ENCODE measurements at regions not wholly inside any gene's neighbourhood (a gene's known extent, or its start where the extent isn't known, plus 50 kb on each side); places are given as distances from the start of the nearest gene placed in this dataset.

DNA sequence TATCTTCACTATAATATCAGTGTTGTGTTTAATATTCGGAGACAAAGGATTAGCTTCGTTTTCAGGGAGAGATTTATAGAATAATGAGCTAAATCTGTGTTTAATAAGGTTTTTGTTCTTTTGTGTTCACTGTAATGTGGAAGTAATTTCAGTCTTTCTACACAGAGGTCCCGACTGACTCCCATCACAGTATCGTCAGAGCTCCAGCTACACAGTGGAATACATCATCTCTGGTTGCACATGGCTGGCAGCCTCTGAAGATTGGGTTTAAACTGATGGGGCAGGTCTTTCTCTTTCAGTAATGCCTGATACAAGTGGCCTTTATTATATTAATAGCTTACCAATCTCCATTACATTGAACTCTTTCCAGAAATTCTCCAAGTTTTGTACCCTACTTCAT is 736.7 kb upstream of the RIOK2 start:
- H3K4me3 ChIP-seq: no peak overlapping the region
- H3K27ac ChIP-seq: no peak overlapping the region
- no peak for DNase-seq (ENCODE audit: low read depth, low spot score)
- H3K9me3 ChIP-seq (ENCODE audit: low read depth, low read length): no peaks in the 10 kb centered on the region
- TF ChIP-seq FOXP2 (optimal IDR thresholded peaks at IDR 0.05; ENCODE audit: control extremely low read depth, extremely low read length, insufficient read depth): no peak
- TF ChIP-seq EZH2 (IDR thresholded peaks at IDR 0.05): no peak
- no peak for TF ChIP-seq POLR2AphosphoS5 (IDR thresholded peaks at IDR 0.05; ENCODE audit: borderline replicate concordance, low read depth, low read length)
- H3K36me3 ChIP-seq (ENCODE audit: insufficient read depth, low read length): no peaks in the 10 kb centered on the region
- H3K9ac ChIP-seq (ENCODE audit: insufficient read length): no peak overlapping the region

DNA sequence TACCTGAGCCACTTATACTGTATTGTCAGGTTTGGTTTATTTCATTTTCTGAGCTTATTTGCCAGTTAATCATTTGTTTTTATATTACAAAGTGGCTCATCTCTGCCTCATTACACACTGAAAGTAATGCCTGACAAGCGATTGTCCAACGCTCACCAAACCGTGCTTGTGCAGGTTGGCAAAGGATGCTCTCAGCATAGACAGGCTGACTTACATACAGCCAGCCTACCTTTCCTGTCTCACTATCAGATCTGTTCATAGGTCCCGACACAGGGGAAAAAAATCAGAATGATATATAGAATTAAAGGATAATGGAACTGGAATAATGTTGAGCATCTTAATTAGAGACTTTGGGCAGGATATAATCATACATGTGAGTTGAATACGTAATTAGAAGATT is 739.7 kb upstream of the RIOK2 start:
- DNase-seq (ENCODE audit: low read depth, low spot score): no peak
- H3K27ac ChIP-seq: no peak overlapping the region
- H3K9ac ChIP-seq (ENCODE audit: insufficient read length): no peak overlapping the region
- H3K36me3 ChIP-seq (ENCODE audit: insufficient read depth, low read length): no peaks in the 10 kb centered on the region
- TF ChIP-seq EZH2 (IDR thresholded peaks at IDR 0.05): no peak
- TF ChIP-seq POLR2AphosphoS5 (IDR thresholded peaks at IDR 0.05; ENCODE audit: borderline replicate concordance, low read depth, low read length): no peak
- no peak overlapping the region for H3K4me3 ChIP-seq
- H3K9me3 ChIP-seq (ENCODE audit: low read depth, low read length): no peaks in the 10 kb centered on the region

DNA sequence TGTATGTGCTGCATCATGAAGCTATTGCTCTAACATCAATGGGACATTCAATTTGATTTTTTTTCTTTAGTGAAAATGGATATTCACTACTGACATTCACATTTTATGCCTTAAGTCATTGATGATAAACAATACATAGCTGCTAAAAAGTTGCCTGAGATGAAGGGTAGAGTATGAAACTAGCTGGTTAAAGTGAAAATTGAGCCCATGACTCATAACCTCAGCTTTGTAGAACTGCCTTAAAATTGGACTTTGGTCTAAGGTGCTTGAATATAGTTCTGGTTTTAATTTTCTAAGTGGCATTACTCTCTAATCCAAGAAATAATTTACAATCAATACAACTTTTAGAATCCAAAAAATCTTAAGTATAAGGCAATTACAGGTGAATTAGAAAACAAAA is 740.4 kb upstream of the RIOK2 start:
- DNase-seq (ENCODE audit: low read depth, low spot score): no peak
- H3K27ac ChIP-seq: no peak overlapping the region
- H3K9ac ChIP-seq (ENCODE audit: insufficient read length): no peak overlapping the region
- no peak overlapping the region for H3K4me3 ChIP-seq
- H3K9me3 ChIP-seq (ENCODE audit: low read depth, low read length): no peaks in the 10 kb centered on the region
- TF ChIP-seq EZH2 (IDR thresholded peaks at IDR 0.05) (no peak), POLR2AphosphoS5 (IDR thresholded peaks at IDR 0.05; ENCODE audit: borderline replicate concordance, low read depth, low read length) (no peak), FOXP2 (optimal IDR thresholded peaks at IDR 0.05; ENCODE audit: control extremely low read depth, extremely low read length, insufficient read depth) (no peak)
- H3K36me3 ChIP-seq (ENCODE audit: insufficient read depth, low read length): no peaks in the 10 kb centered on the region

DNA sequence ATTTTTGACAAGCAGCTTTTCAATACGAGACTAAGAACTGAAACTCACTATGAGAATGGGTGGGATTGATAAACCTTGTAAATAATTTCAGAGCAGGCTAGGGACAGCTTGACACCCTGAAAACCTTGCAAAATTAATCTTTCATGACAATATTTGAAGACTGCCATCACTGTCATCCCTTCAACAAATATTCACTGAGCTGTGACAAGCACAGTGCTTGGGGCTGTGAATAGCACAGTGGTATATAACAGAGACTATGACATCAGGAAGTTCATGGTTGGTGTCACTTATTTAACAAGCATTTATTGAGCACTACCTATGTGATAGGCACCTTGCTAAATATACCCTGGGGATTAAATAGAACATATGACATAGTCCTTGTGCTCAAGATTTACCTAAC is 741.0 kb upstream of the RIOK2 start:
- H3K4me3 ChIP-seq: no peak overlapping the region
- no peak for TF ChIP-seq FOXP2 (optimal IDR thresholded peaks at IDR 0.05; ENCODE audit: control extremely low read depth, extremely low read length, insufficient read depth)
- no peak for TF ChIP-seq EZH2 (IDR thresholded peaks at IDR 0.05)
- TF ChIP-seq POLR2AphosphoS5 (IDR thresholded peaks at IDR 0.05; ENCODE audit: borderline replicate concordance, low read depth, low read length): no peak
- no peaks in the 10 kb centered on the region for H3K9me3 ChIP-seq (ENCODE audit: low read depth, low read length)
- DNase-seq (ENCODE audit: low read depth, low spot score): no peak
- no peaks in the 10 kb centered on the region for H3K36me3 ChIP-seq (ENCODE audit: insufficient read depth, low read length)
- H3K27ac ChIP-seq: no peak overlapping the region
- no peak overlapping the region for H3K9ac ChIP-seq (ENCODE audit: insufficient read length)

DNA sequence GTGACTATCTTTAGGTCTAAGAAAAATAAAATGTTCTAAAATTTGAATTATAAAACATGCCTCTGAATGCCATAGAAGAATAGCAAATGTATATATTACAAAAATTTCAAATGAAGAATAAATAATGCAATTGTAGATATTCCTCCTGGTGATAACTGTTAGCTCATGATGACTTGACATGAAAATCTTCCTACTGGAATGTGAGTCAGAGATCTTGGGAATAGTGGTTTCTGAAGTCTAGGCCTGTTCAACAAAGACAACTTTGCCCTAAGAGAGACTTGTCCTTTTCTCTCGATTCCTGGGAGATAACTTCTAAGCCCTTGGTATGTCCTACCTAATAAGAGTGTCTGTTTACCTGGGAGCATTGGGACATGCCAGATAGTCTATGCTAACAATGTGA is 746.3 kb upstream of the RIOK2 start:
- DNase-seq (ENCODE audit: low read depth, low spot score): no peak
- Histone ChIP-seq H3K27ac (no peak overlapping the region), H3K9me3 (ENCODE audit: low read depth, low read length) (no peaks in the 10 kb centered on the region), H3K4me3 (no peak overlapping the region), H3K36me3 (ENCODE audit: insufficient read depth, low read length) (no peaks in the 10 kb centered on the region), H3K9ac (ENCODE audit: insufficient read length) (no peak overlapping the region)
- no peak for TF ChIP-seq EZH2 (IDR thresholded peaks at IDR 0.05)
- no peak for TF ChIP-seq FOXP2 (optimal IDR thresholded peaks at IDR 0.05; ENCODE audit: control extremely low read depth, extremely low read length, insufficient read depth)
- no peak for TF ChIP-seq POLR2AphosphoS5 (IDR thresholded peaks at IDR 0.05; ENCODE audit: borderline replicate concordance, low read depth, low read length)

DNA sequence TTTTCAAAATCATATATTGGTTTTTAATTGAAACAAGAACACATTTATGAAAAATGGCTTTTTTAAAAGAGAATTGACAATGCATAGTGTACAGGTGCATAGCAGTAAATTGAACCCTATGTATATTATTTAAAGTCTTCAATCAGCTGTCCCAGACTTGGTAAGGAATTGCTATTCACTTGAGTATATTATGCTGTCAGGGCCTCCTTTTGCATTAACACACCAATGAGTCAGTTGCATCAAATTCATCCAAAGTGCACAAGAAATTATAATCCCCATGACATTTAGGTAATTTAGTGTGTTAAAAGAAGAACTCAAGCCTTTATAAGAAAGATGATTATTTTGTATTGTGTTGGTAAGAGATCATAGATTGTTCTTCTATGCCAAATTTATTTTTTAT is 748.8 kb upstream of the RIOK2 start:
- no peaks in the 10 kb centered on the region for H3K36me3 ChIP-seq (ENCODE audit: insufficient read depth, low read length)
- H3K9me3 ChIP-seq (ENCODE audit: low read depth, low read length): no peaks in the 10 kb centered on the region
- H3K27ac ChIP-seq: no peak overlapping the region
- DNase-seq (ENCODE audit: low read depth, low spot score): no peak
- no peak for TF ChIP-seq EZH2 (IDR thresholded peaks at IDR 0.05)
- no peak for TF ChIP-seq POLR2AphosphoS5 (IDR thresholded peaks at IDR 0.05; ENCODE audit: borderline replicate concordance, low read depth, low read length)
- TF ChIP-seq FOXP2 (optimal IDR thresholded peaks at IDR 0.05; ENCODE audit: control extremely low read depth, extremely low read length, insufficient read depth): no peak
- H3K9ac ChIP-seq (ENCODE audit: insufficient read length): no peak overlapping the region
- H3K4me3 ChIP-seq: no peak overlapping the region

DNA sequence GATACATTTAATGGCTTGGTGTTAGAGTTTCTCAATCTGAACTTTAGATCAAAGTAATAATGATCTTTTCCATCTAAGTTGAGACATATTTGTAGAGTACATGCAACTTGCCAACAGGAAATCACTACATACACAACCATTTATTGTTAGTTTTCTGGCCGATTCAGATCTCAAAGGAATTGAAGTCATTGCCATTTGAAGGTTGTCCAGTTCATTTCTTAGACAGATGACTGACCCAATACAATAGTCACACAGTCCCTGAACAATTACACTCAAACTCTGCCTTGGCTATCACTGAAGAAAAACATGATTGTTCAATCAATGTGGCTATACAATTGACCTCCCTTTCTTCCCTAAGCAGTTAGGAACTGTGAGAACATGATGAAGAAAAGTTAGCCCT is 753.2 kb upstream of the RIOK2 start:
- H3K9me3 ChIP-seq (ENCODE audit: low read depth, low read length): no peaks in the 10 kb centered on the region
- no peak overlapping the region for H3K9ac ChIP-seq (ENCODE audit: insufficient read length)
- DNase-seq (ENCODE audit: low read depth, low spot score): no peak

DNA sequence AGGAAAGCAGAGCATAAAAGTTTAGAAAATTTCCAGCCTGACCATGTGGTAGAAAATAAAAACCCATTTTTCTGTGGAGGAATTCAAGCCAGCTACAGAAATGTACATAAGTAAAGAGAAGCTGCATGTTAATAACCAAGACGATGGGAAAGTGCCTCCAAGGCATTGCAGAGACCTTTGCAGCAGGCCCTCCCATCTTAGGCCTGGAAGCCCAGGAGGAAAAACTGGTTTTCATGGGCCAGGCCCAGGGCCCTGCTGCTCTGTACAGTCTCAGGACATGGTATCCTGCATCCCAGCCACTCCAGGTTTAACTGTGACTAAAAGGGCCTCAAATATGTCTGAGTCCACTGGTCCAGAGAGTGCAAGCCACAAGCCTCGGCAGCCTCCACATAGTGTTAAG is 754.8 kb upstream of the RIOK2 start:
- TF ChIP-seq EZH2 (IDR thresholded peaks at IDR 0.05) (no peak), FOXP2 (optimal IDR thresholded peaks at IDR 0.05; ENCODE audit: control extremely low read depth, extremely low read length, insufficient read depth) (no peak), POLR2AphosphoS5 (IDR thresholded peaks at IDR 0.05; ENCODE audit: borderline replicate concordance, low read depth, low read length) (no peak)
- H3K27ac ChIP-seq: no peak overlapping the region
- no peak overlapping the region for H3K9ac ChIP-seq (ENCODE audit: insufficient read length)
- H3K9me3 ChIP-seq (ENCODE audit: low read depth, low read length): no peaks in the 10 kb centered on the region
- H3K36me3 ChIP-seq (ENCODE audit: insufficient read depth, low read length): no peaks in the 10 kb centered on the region
- no peak overlapping the region for H3K4me3 ChIP-seq
- no peak for DNase-seq (ENCODE audit: low read depth, low spot score)

More for the DNA sequence above, 753.2 kb upstream of the RIOK2 start:
- Histone ChIP-seq H3K27ac (no peak overlapping the region), H3K36me3 (ENCODE audit: insufficient read depth, low read length) (no peaks in the 10 kb centered on the region), H3K4me3 (no peak overlapping the region)
- no peak for TF ChIP-seq FOXP2 (optimal IDR thresholded peaks at IDR 0.05; ENCODE audit: control extremely low read depth, extremely low read length, insufficient read depth)

DNA sequence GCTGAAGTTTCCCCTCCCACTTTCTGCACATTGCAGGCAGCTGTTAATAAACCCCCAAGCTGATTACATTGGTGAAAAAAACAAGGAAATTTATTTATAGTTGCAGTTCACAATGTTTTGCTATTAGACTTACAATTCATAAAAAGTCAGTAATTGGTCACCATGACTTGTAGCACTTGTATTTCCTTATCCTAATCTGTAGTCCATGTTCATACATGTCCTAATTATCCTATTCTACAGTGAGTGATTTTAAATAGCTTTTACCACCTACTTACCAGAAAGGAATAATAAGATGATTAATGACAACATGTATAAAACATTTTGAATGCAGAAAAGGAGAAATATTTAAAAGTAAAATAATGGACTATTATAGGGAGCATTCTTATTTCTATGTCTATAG is 760.0 kb upstream of the RIOK2 start:
- no peak overlapping the region for H3K9ac ChIP-seq (ENCODE audit: insufficient read length)
- no peak overlapping the region for H3K4me3 ChIP-seq
- TF ChIP-seq POLR2AphosphoS5 (IDR thresholded peaks at IDR 0.05; ENCODE audit: borderline replicate concordance, low read depth, low read length): no peak
- no peak for TF ChIP-seq EZH2 (IDR thresholded peaks at IDR 0.05)
- no peak for TF ChIP-seq FOXP2 (optimal IDR thresholded peaks at IDR 0.05; ENCODE audit: control extremely low read depth, extremely low read length, insufficient read depth)
- no peaks in the 10 kb centered on the region for H3K36me3 ChIP-seq (ENCODE audit: insufficient read depth, low read length)
- no peak overlapping the region for H3K27ac ChIP-seq
- DNase-seq (ENCODE audit: low read depth, low spot score): no peak
- no peaks in the 10 kb centered on the region for H3K9me3 ChIP-seq (ENCODE audit: low read depth, low read length)

Measured in SK-N-MC (cell line).